HFFc6 (cell line): ENCODE measurements at regions not wholly inside any gene's neighbourhood (a gene's known extent, or its start where the extent isn't known, plus 50 kb on each side); places are given as distances from the start of the nearest gene placed in this dataset.

Source experiments
- DNase-seq: peaks from one replicate; pipeline ENCODE4 v3.0.0-alpha.2; 2018
- H3K27ac Mint-ChIP-seq: 2 replicates; pipeline ENCODE4 v1.8.0; 2020; ENCODE audit warnings: mild to moderate bottlenecking, mixed read lengths
- H3K27me3 Mint-ChIP-seq: 2 replicates; pipeline ENCODE4 v1.8.0; 2021; ENCODE audit warnings: mild to moderate bottlenecking, moderate library complexity, mixed read lengths; ENCODE audit not compliant: insufficient read depth
- H3K36me3 Mint-ChIP-seq: 2 replicates; pipeline ENCODE4 v1.8.0; 2021; ENCODE audit warnings: low read depth, mixed read lengths
- H3K4me1 Mint-ChIP-seq: 2 replicates; pipeline ENCODE4 v1.8.0; 2020; ENCODE audit warnings: low read depth, mixed read lengths
- H3K4me3 Mint-ChIP-seq: 2 replicates; pipeline ENCODE4 v1.8.0; 2020; ENCODE audit warnings: mild to moderate bottlenecking, moderate library complexity, mixed read lengths
- H3K9me3 Mint-ChIP-seq: 2 replicates; pipeline ENCODE4 v1.8.0; 2020; ENCODE audit warnings: mild to moderate bottlenecking, mixed read lengths
- CTCF ChIP-seq: fragments of 200-600 bp; sonication (generic); IDR thresholded peaks from 2 replicates; pipeline ENCODE4 v1.5.0; 2021; ENCODE audit warnings: antibody characterized with exemption, mild to moderate bottlenecking

DNA sequence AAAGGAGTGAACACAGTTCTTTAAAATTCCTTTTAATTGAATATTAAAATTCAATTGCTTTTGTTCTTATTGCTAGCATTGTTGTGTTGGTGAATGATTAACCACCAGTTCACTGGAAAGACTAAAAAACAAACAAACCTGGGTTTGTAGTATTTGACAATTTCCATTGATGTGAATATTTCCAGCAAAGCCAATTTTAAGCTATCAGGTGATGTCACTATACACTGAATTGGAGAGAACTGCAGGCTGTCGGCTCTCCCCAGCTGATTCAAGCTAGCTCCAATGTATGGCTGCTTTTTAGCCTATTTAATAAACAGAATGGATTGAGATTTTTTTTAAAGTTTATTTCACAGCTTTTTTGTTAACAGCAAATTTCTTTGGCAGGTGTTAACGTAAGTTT is 1753.6 kb upstream of the SEL1L start:
- Mint-ChIP-seq H3K27ac (no peak overlapping the region), H3K9me3 (no peaks in the 10 kb centered on the region; the same call in 1 of the 2 replicates), H3K36me3 (no peaks in the 10 kb centered on the region), H3K4me1 (no peaks in the 10 kb centered on the region; the same call in 1 of the 2 replicates), H3K4me3 (no peak overlapping the region), H3K27me3 (peaks cover 2% of the 10 kb centered on the region; the same call in 1 of the 2 replicates)
- no peak for DNase-seq
- no peak for TF ChIP-seq CTCF

DNA sequence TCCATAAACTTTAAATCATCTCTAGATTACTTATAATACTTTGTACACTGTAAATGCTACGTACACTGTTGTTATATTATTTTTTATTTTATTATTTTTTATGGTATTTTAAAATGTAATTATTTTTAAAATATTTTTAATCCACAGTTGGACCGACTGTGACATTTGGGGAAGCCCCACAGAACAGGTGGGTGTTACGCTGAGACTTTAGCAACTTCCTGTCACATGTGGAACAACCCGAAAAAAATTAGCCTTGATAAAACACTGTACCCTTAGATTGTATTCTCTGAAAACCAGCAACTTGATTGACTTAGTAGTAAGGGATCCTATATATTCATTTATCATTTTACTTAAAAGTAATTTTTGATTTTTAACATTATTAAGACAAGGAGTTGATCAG is 1755.7 kb upstream of the SEL1L start:
- no peak for TF ChIP-seq CTCF
- Mint-ChIP-seq H3K4me3 (no peak overlapping the region), H3K36me3 (no peaks in the 10 kb centered on the region), H3K27ac (no peak overlapping the region), H3K27me3 (peaks cover 2% of the 10 kb centered on the region; the same call in 1 of the 2 replicates), H3K4me1 (no peaks in the 10 kb centered on the region; the same call in 1 of the 2 replicates), H3K9me3 (no peaks in the 10 kb centered on the region; the same call in 1 of the 2 replicates)
- DNase-seq = no peak

DNA sequence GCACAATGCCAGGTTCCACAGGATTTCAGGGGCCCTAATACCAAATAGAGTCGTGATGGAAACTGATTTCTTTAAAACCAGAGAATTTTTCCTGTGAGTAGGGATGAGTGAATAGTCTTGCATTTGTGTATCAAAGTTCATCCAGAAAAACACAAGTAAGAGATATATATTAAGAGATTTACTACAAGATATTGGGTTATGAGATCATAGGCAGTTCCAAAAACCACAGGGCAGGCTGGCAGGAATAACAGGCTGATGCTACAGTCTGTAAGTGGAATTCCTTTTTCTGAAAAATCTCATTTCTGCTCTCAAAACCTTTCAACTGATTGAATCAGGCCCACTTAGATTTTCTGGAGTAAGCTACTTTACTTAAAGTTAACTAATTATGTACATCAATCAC is 1756.2 kb upstream of the SEL1L start:
- Mint-ChIP-seq H3K9me3 (no peaks in the 10 kb centered on the region; the same call in 1 of the 2 replicates), H3K27ac (no peak overlapping the region), H3K36me3 (no peaks in the 10 kb centered on the region), H3K4me3 (no peak overlapping the region), H3K27me3 (peaks cover 2% of the 10 kb centered on the region; the same call in 1 of the 2 replicates), H3K4me1 (peaks cover 4% of the 10 kb centered on the region; the same call in 1 of the 2 replicates)
- no peak for TF ChIP-seq CTCF
- DNase-seq = no peak

- no peak for DNase-seq
- Mint-ChIP-seq H3K27me3 (peaks cover 2% of the 10 kb centered on the region; the same call in 1 of the 2 replicates), H3K36me3 (no peaks in the 10 kb centered on the region), H3K9me3 (no peaks in the 10 kb centered on the region; the same call in 1 of the 2 replicates), H3K4me3 (no peak overlapping the region), H3K4me1 (peaks cover 10% of the 10 kb centered on the region; the same call in 1 of the 2 replicates), H3K27ac (no peak overlapping the region)
- no peak for TF ChIP-seq CTCF
These were observed 1756.8 kb upstream of the SEL1L start for GRCh38 chr14:83290447-83290846.

DNA sequence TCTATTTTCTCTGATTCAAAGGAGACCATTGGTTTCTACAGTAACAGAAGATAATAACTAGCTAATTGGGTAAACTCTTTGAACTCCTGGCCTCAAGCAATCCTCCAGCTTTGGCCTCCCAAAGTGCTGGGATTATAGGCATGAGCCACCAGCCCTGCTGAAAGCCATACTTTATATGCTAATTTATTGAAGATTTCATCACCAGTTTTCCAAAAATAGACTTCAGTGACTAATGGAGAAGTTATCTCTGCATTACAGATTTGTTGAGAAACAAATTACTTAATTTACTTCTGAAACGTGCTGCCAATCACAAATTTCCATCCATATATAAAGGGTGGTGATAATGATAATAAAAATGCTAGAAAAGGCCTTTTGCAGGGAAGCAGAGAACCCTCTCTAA is 1758.1 kb upstream of the SEL1L start:
- Mint-ChIP-seq H3K9me3 (no peaks in the 10 kb centered on the region; the same call in 1 of the 2 replicates), H3K4me1 (peaks cover 10% of the 10 kb centered on the region; the same call in 1 of the 2 replicates), H3K27me3 (peaks cover under 1% of the 10 kb centered on the region; the same call in 1 of the 2 replicates), H3K4me3 (no peak overlapping the region), H3K36me3 (no peaks in the 10 kb centered on the region), H3K27ac (no peak overlapping the region)
- no peak for TF ChIP-seq CTCF
- DNase-seq = no peak
